Epithelial cell of proximal tubule (primary cell): ENCODE measurements at regions not wholly inside any gene's neighbourhood (a gene's known extent, or its start where the extent isn't known, plus 50 kb on each side); places are given as distances from the start of the nearest gene placed in this dataset.

Experiments
- DNase-seq: peaks from one replicate; pipeline ENCODE4 v3.0.0-alpha.2; 2011; ENCODE audit warnings: low read depth
- H3K4me3 ChIP-seq: 2 replicates; pipeline ENCODE4 v1.5.1; 2011; ENCODE audit warnings: low read depth, mild to moderate bottlenecking, low read length
- TF ChIP-seq, protein P1 (sequence below): conservative IDR thresholded peaks from 2 replicates; pipeline ENCODE4 v1.5.1; 2012; ENCODE audit warnings: low read depth, mild to moderate bottlenecking, low read length

DNA sequence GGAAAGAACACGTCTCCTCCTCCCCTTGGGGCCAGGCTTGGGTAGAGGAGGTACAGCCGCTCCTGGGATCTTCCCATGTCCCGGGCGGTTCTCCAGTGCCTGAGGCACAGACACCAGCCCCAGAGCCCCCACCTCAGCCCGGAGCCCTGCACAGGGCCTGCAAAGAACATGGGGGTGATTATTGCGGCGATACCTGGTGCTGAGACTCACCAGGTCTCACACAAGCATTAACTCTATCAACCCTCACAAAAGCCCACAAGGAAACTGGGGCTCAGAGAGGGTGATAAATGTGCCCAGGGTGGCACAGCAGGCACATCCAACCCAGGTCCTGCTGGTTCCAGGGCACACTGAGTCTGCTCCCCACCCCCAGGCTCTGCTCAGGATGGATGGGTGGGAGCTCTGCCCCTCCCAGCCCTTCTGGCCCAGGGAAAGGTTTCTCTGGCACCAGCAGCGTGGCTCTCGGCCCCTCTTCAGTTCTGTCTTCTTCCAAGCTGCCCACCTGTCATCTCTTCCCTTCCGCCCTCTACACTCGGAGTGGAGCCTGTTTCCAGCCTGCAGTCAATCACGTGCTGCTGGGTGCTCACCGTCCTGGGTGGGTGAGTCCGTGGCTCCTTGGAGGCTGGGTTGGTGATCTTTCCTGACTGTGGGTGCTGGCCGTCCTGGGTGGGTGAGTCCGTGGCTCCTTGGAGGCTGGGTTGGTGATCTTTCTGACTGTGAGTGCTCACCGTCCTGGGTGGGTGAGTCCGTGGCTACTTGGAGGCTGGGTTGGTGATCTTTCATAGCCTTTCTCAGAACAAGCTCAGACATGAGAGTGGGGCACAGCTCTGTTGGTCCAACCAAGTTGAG lies 53.6 kb upstream of the AJAP1 start:
- TF ChIP-seq, protein P1, sequence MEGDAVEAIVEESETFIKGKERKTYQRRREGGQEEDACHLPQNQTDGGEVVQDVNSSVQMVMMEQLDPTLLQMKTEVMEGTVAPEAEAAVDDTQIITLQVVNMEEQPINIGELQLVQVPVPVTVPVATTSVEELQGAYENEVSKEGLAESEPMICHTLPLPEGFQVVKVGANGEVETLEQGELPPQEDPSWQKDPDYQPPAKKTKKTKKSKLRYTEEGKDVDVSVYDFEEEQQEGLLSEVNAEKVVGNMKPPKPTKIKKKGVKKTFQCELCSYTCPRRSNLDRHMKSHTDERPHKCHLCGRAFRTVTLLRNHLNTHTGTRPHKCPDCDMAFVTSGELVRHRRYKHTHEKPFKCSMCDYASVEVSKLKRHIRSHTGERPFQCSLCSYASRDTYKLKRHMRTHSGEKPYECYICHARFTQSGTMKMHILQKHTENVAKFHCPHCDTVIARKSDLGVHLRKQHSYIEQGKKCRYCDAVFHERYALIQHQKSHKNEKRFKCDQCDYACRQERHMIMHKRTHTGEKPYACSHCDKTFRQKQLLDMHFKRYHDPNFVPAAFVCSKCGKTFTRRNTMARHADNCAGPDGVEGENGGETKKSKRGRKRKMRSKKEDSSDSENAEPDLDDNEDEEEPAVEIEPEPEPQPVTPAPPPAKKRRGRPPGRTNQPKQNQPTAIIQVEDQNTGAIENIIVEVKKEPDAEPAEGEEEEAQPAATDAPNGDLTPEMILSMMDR, result no peak
- no peak overlapping the region for H3K4me3 ChIP-seq
- no peak for DNase-seq

DNA sequence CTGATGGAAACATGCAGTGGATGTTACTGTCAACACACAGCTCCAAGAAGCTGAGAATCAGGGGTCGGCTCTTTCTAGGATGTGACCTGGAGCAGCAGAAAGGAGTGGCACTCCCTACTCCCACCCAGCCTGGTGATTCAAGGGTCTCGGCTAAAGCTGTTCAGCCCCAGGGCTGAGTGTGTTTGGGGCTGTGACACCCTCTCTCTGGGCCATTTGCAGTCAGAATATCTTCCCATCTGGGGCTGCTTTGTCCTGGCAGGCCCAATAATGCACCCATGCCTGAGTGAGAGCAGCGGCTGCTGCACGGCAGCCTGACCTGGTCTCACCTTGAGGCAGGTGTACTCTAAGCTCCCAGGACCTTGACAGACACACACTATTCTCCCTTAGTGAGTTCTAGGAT lies 52.5 kb upstream of the AJAP1 start:
- TF ChIP-seq, protein P1, result no peak
- H3K4me3 ChIP-seq, result no peak overlapping the region
- DNase-seq, result no peak

DNA sequence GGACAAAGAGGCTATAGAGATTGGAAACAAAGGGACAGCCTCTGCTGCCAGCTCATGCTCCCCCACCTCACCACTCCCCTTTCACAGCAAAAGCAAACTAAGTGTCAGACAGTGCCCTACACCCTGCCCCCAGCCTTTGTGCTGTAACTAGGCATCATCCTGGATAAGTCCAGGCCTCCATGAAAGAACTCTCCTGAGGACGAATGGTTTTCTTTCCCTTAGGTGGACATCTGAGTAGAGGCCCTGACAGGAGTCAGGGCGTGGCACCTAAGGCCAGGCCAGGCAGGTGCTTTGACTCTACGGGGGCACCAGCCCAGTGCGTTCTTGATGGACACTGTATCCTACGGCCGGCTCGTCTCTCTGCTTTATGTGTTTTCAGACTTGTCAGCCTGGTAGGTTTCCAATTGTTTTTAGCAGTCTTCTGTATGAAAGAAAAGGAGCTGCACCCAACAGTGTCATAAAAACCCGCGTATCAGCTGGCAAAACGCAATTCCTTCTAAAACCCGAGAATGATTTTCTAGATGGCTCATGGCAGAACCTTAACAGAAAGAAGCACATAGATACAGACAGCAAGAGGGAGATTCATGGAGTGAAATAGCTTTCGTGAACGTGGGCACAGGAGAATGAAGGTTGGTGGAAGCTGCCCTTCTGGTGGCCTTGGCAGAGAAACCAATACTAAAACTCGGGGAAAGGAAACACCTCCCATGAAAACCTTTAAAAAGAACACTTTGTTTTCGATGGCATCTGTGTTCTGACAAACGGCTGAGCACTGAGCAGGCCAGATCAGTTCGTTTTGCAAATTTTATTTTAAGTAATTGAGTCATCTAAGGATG lies 51.7 kb upstream of the AJAP1 start:
- no peak for DNase-seq
- TF ChIP-seq, protein P1, result no peak
- H3K4me3 ChIP-seq, result no peak overlapping the region

DNA sequence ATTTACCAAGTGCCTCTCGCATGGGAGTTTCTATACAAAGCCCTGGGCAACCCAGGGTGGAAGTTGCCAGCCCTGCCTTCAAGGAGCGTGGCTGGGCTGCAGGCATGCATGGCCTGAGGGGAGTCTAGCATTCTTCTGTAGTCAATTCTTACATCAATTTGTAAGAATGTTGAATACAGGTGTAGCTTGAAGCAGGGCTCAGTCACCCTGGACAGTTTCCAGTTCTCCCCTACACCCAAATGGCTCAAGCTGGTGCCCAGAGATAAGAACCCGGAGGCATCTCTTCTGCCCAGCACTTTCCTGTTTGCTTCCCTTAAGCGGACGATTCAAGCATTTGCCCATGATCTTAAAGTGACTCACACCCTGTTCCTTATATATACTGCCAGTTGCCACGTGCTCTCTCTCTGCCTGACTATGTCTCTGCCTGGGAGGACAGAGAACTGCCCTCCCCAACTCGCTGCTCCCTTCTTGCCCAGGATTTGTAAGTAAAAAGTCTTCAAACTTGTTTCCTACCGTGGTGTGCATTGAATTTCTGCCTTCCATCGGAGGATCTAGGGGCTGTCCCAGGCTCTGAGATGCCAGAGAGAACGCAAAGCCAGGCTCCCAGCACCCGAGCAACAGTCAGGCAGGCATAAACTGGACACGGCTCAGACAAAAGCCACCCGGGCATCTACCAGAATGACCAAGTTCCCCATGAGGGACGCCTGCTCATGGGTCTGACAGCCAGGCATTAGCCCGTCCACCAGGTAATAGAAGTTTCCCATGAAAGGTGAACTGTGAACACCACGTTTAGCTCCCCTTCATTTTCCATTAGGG lies 50.9 kb upstream of the AJAP1 start:
- TF ChIP-seq, protein P1, result no peak
- H3K4me3 ChIP-seq, result no peak overlapping the region
- DNase-seq, result peak; percentile 82
